K562 (cell line): ENCODE measurements at regions not wholly inside any gene's neighbourhood (a gene's known extent, or its start where the extent isn't known, plus 50 kb on each side); places are given as distances from the start of the nearest gene placed in this dataset.

Source experiments
- ATAC-seq: fragments of 200-7000 bp; cut with Tn5 transposase; 3 replicates; pipeline ENCODE4 v1.9.1; 2020; ENCODE audit warnings: moderate library complexity
- BruUV-seq: library from RNA; stranded (reverse); fragments of 400-500 nt; replicated peaks from 2 replicates; lab custom pipeline; 2021; lab: Mats Ljungman, UMichigan
- CTCF ChIA-PET: fragments of 300-600 bp; formaldehyde crosslinking; extraction: SDS; loops from one replicate; lab custom pipeline; 2021; ENCODE audit warnings: low intra/inter-chr PET ratio; lab: Yijun Ruan, JAX
- POLR2A ChIA-PET: fragments of 300-600, 350-650 bp; sonication (Branson Sonifier 250); formaldehyde crosslinking; extraction: SDS; loops from one replicate; lab custom pipeline; 2021; ENCODE audit warnings: antibody characterized with exemption, inconsistent platforms; lab: Yijun Ruan, JAX
- DNase-seq, 4 experiments: peaks; one replicate each; pipeline versions ENCODE4 v3.0.0 to v3.0.0-alpha.2; 2011 to 2018; ENCODE audit warnings: low spot score in 3 of 4, mixed read lengths in 3 of 4; ENCODE audit errors: extremely low read depth in 1 of 4
- FAIRE-seq: peaks from 2 replicates; lab custom pipeline; 2011; peaks lifted over from hg19 to GRCh38; lab: Jason Lieb, UNC
- H2AFZ ChIP-seq: 2 replicates; pipeline ENCODE4 v1.6.0; 2011; ENCODE audit warnings: low read depth, low read length, control low read depth, inconsistent platforms
- H3K27ac ChIP-seq: fragments of 200-600 bp; 3 replicates; pipeline ENCODE4 v1.8.0; 2011; ENCODE audit warnings: low read depth, mild to moderate bottlenecking, control low read depth, inconsistent platforms, low read length, moderate library complexity, mixed read lengths; ENCODE audit errors: extremely low read depth
- H3K27me3 ChIP-seq, 2 experiments: fragments of 300-600 bp in 1 of 2; 2 replicates in 1 of 2; 3 replicates in 1 of 2; pipeline versions ENCODE4 v1.6.0 to v1.8.0; 2011; ENCODE audit warnings: inconsistent platforms in 2 of 2, low read length in 2 of 2, mild to moderate bottlenecking in 1 of 2, mixed read lengths in 1 of 2, moderate library complexity in 1 of 2; ENCODE audit not compliant: control insufficient read depth in 2 of 2, insufficient read depth in 2 of 2
- H3K36me3 ChIP-seq: fragments of 300-600 bp; 3 replicates; pipeline ENCODE4 v1.8.0; 2011; ENCODE audit warnings: mild to moderate bottlenecking, low read length, inconsistent platforms; ENCODE audit not compliant: control insufficient read depth, insufficient read depth
- H3K4me1 ChIP-seq, 2 experiments: fragments of 200-600 bp in 1 of 2; replicated peaks in 1 of 2; 2 replicates in 1 of 2; 3 replicates in 1 of 2; pipeline versions ENCODE4 v1.5.1 to v1.8.0; 2011; ENCODE audit warnings: inconsistent platforms in 2 of 2, low read length in 2 of 2, mild to moderate bottlenecking in 1 of 2, mixed read lengths in 1 of 2, moderate library complexity in 1 of 2; ENCODE audit not compliant: control insufficient read depth in 2 of 2, insufficient read depth in 2 of 2
- H3K4me2 ChIP-seq: 2 replicates; pipeline ENCODE4 v1.6.1; 2011; ENCODE audit warnings: low read length, control low read depth, inconsistent platforms, mixed read lengths; ENCODE audit not compliant: insufficient read depth
- H3K4me3 ChIP-seq: fragments of 200-600 bp; sonication (generic), shearing (Covaris generic); 2 replicates; pipeline ENCODE4 v1.5.1; 2016; ENCODE audit warnings: control low read depth, inconsistent platforms
- H3K79me2 ChIP-seq: fragments of 200-600 bp; 3 replicates; pipeline ENCODE4 v1.8.0; 2011; ENCODE audit warnings: low read length, inconsistent platforms; ENCODE audit not compliant: control insufficient read depth, insufficient read depth
- H3K9ac ChIP-seq, 2 experiments: 2 replicates each; pipeline versions ENCODE4 v1.6.0 to v1.6.1; 2011; ENCODE audit warnings: low read depth in 2 of 2, low read length in 2 of 2, control low read depth in 1 of 2, inconsistent platforms in 1 of 2, mild to moderate bottlenecking in 1 of 2, mixed read lengths in 1 of 2; ENCODE audit not compliant: insufficient read depth in 1 of 2
- H3K9me1 ChIP-seq: one replicate; pipeline ENCODE4 v1.6.0; 2011; ENCODE audit warnings: inconsistent platforms, mild to moderate bottlenecking, low read length, moderate library complexity; ENCODE audit not compliant: control insufficient read depth, insufficient read depth
- H3K9me3 ChIP-seq: replicated peaks from 2 replicates; pipeline ENCODE4 v1.5.1; 2011; ENCODE audit warnings: low read depth, low read length, inconsistent platforms; ENCODE audit not compliant: control insufficient read depth, insufficient read depth
- H4K20me1 ChIP-seq: replicated peaks from 2 replicates; pipeline ENCODE4 v1.6.1; 2011; ENCODE audit warnings: low read length, inconsistent platforms, mixed read lengths; ENCODE audit not compliant: control insufficient read depth, insufficient read depth
- ADNP ChIP-seq: fragments of 200-800 bp; sonication (Bioruptor generic); IDR thresholded peaks from 2 replicates; pipeline ENCODE4 v1.6.1; 2016; ENCODE audit warnings: missing genetic modification characterization, missing compliant biosample characterization
- ARID1B ChIP-seq: fragments of 450-650 bp; IDR thresholded peaks from 2 replicates; pipeline ENCODE4 v1.6.1; 2016; ENCODE audit warnings: antibody characterized with exemption, mild to moderate bottlenecking, inconsistent platforms
- CBFA2T3 ChIP-seq: fragments of 450-650 bp; IDR thresholded peaks from 2 replicates; pipeline ENCODE4 v1.6.1; 2017
- CREM ChIP-seq: IDR thresholded peaks from 2 replicates; pipeline ENCODE4 v1.6.1; 2014; ENCODE audit warnings: antibody characterized with exemption, low read depth
- CTBP1 ChIP-seq: fragments of 450-650 bp; IDR thresholded peaks from 2 replicates; pipeline ENCODE4 v1.6.1; 2016; ENCODE audit warnings: borderline replicate concordance
- SAP30 ChIP-seq: fragments of 200-600 bp; sonication (generic); IDR thresholded peaks from 2 replicates; pipeline ENCODE4 v1.6.1; 2012; ENCODE audit warnings: borderline replicate concordance, low read depth, mild to moderate bottlenecking, moderate library complexity, low read length, control low read depth, inconsistent platforms; ENCODE audit not compliant: insufficient read depth, poor library complexity, severe bottlenecking
- SNRNP70 ChIP-seq: fragments of 200-400 bp; formaldehyde crosslinking; optimal IDR thresholded peaks from 2 replicates; pipeline ENCODE3; 2017; ENCODE audit warnings: low read depth, low read length
- TCF7L2 ChIP-seq: fragments of 150-350 bp; IDR thresholded peaks from 2 replicates; pipeline ENCODE4 v1.6.1; 2016; ENCODE audit warnings: low read depth, mild to moderate bottlenecking, low read length, moderate library complexity
- TEAD1 ChIP-seq, 2 experiments: fragments of 450-650 bp in 1 of 2; sonication (generic) in 1 of 2; formaldehyde crosslinking; IDR thresholded peaks; 2 replicates each; pipeline versions ENCODE4 v1.4.0 to v1.8.0; 2020 to 2022; ENCODE audit warnings: mild to moderate bottlenecking in 2 of 2, missing genetic modification reagents in 1 of 2
- UBTF ChIP-seq, 2 experiments: IDR thresholded peaks; 2 replicates each; pipeline ENCODE4 v1.6.1; 2012; ENCODE audit warnings: improper control_type of control experiment in 2 of 2, low read depth in 2 of 2, low read length in 2 of 2, borderline replicate concordance in 1 of 2
- ZBTB7A ChIP-seq: IDR thresholded peaks from 2 replicates; pipeline ENCODE4 v1.6.1; 2011; ENCODE audit warnings: low read depth, mild to moderate bottlenecking, low read length, moderate library complexity, borderline replicate concordance; ENCODE audit not compliant: control insufficient read depth
- WGBS: fragments of 100-300 bp; shearing (Covaris generic); methylation state at CpG from one replicate; pipeline ENCODE4 v1.1.6; 2016; ENCODE audit warnings: low coverage, mixed read lengths; ENCODE audit not compliant: insufficient coverage; ENCODE audit errors: missing lambda C conversion rate; 5-methylcytosine and 5-hydroxymethylcytosine counted together
- in situ Hi-C: fragments of 300-500 bp; cut with MboI; formaldehyde crosslinking; loops from 4 replicates; pipeline ENCODE4 v1.15.0; 2018; ENCODE audit warnings: inconsistent platforms, mixed read lengths
- intact Hi-C: fragments of 100-400 bp; cut with micrococcal nuclease; formaldehyde crosslinking; loops from 2 replicates; pipeline ENCODE4 v1.14.2; 2022
- TF ChIP-seq, protein P1 (sequence below): fragments of 200-400 bp; formaldehyde crosslinking; IDR thresholded peaks from 2 replicates; pipeline ENCODE4 v1.6.1; 2017; ENCODE audit warnings: mild to moderate bottlenecking, low read depth, low read length, moderate library complexity
- TF ChIP-seq, protein P2 (sequence below): sonication (generic); IDR thresholded peaks from 2 replicates; pipeline ENCODE4 v1.6.1; 2016
- TF ChIP-seq, protein P3 (sequence below): sonication (generic); formaldehyde crosslinking; IDR thresholded peaks from 2 replicates; pipeline ENCODE4 v1.8.1; 2023; ENCODE audit warnings: mild to moderate bottlenecking, missing genetic modification reagents

GRCh38 chr5:89128092-89128491 is 245.1 kb upstream of the MEF2C start:
- Histone ChIP-seq H3K4me2 (peak overlapping the region; percentile 34; the same call in 1 of the 2 replicates), H3K79me2 (no peaks in the 10 kb centered on the region), H3K9ac (peak overlapping the region; percentile 6 to 11; a peak in 2 of 4 replicates), H3K4me3 (no peak overlapping the region), H3K4me1 (peaks cover 4 to 46% of the 10 kb centered on the region in 2 experiments; a peak in 4 of 5 replicates), H3K9me3 (no peaks in the 10 kb centered on the region), H3K27ac (peak overlapping the region; percentile 7; the same call in 2 of the 3 replicates), H2AFZ (peak overlapping the region; percentile 52), H4K20me1 (no peaks in the 10 kb centered on the region), H3K9me1 (no peaks in the 10 kb centered on the region), H3K27me3 (no peaks in the 10 kb centered on the region), H3K36me3 (no peaks in the 10 kb centered on the region)
- intact Hi-C loops (loop anchor here (1.0 to 5.0 kb wide), 3 partner anchors 15 to 301 kb away; no protein-coding TSS in a partner anchor), in situ Hi-C loops (no loop called here)
- DNase-seq, result peak; percentile 12 to 84 (median 42)
- no TSS peak for BruUV-seq
- 0% methylated on average over 2 of the region's 2 CpGs for WGBS
- ATAC-seq, result peak; percentile 92
- POLR2A ChIA-PET, result no interaction called here
- peak; percentile 86 for FAIRE-seq
- CTCF ChIA-PET, result no interaction called here
- no peak for TF ChIP-seq TCF7L2
- no peak for TF ChIP-seq SNRNP70
- TF ChIP-seq TEAD1 (CRISPR knock-in tag; IDR thresholded peaks at IDR 0.05), result no peak
- TF ChIP-seq ARID1B, result peak; percentile 27; the same call in 1 of the 2 replicates
- peak; percentile 24; the same call in 1 of the 2 replicates for TF ChIP-seq CBFA2T3
- peak; percentile 41; the same call in 1 of the 2 replicates for TF ChIP-seq CTBP1
- TF ChIP-seq, protein P1, sequence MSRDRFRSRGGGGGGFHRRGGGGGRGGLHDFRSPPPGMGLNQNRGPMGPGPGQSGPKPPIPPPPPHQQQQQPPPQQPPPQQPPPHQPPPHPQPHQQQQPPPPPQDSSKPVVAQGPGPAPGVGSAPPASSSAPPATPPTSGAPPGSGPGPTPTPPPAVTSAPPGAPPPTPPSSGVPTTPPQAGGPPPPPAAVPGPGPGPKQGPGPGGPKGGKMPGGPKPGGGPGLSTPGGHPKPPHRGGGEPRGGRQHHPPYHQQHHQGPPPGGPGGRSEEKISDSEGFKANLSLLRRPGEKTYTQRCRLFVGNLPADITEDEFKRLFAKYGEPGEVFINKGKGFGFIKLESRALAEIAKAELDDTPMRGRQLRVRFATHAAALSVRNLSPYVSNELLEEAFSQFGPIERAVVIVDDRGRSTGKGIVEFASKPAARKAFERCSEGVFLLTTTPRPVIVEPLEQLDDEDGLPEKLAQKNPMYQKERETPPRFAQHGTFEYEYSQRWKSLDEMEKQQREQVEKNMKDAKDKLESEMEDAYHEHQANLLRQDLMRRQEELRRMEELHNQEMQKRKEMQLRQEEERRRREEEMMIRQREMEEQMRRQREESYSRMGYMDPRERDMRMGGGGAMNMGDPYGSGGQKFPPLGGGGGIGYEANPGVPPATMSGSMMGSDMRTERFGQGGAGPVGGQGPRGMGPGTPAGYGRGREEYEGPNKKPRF, result no peak
- TF ChIP-seq CREM, result 0 out of 2 replicates have a peak, but pooled peaks have one; percentile 13
- TF ChIP-seq, protein P2, sequence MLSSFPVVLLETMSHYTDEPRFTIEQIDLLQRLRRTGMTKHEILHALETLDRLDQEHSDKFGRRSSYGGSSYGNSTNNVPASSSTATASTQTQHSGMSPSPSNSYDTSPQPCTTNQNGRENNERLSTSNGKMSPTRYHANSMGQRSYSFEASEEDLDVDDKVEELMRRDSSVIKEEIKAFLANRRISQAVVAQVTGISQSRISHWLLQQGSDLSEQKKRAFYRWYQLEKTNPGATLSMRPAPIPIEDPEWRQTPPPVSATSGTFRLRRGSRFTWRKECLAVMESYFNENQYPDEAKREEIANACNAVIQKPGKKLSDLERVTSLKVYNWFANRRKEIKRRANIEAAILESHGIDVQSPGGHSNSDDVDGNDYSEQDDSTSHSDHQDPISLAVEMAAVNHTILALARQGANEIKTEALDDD, result 0 out of 2 replicates have a peak, but pooled peaks have one; percentile 17
- no peak for TF ChIP-seq SAP30
- TF ChIP-seq UBTF (IDR thresholded peaks at IDR 0.05; ENCODE audit: borderline replicate concordance in 1 of 2, low read depth in 2 of 2, low read length in 2 of 2), result 0 out of 4 replicates have a peak, but pooled peaks of 1 of the 2 experiments have one; percentile 19
- TF ChIP-seq, protein P3, sequence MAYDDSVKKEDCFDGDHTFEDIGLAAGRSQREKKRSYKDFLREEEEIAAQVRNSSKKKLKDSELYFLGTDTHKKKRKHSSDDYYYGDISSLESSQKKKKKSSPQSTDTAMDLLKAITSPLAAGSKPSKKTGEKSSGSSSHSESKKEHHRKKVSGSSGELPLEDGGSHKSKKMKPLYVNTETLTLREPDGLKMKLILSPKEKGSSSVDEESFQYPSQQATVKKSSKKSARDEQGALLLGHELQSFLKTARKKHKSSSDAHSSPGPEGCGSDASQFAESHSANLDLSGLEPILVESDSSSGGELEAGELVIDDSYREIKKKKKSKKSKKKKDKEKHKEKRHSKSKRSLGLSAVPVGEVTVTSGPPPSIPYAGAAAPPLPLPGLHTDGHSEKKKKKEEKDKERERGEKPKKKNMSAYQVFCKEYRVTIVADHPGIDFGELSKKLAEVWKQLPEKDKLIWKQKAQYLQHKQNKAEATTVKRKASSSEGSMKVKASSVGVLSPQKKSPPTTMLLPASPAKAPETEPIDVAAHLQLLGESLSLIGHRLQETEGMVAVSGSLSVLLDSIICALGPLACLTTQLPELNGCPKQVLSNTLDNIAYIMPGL (CRISPR knock-in tag), result no peak
- no peak for TF ChIP-seq ZBTB7A
- no peak for TF ChIP-seq ADNP (tag)
